PC-3 (cell line): ENCODE measurements at regions not wholly inside any gene's neighbourhood (a gene's known extent, or its start where the extent isn't known, plus 50 kb on each side); places are given as distances from the start of the nearest gene placed in this dataset.
"Not testable (repeated sequence)": the region's sequence is repeated elsewhere in the genome, so short reads cannot be mapped to it uniquely, and the experiment has no call there.

Source experiments
- ATAC-seq: fragments of 200-7000 bp; cut with Tn5 transposase; 2 replicates; pipeline ENCODE4 v1.9.1; 2020; ENCODE audit warnings: mild to moderate bottlenecking, moderate library complexity
- BruUV-seq: library from RNA; stranded (reverse); fragments of 400-500 nt; replicated peaks from 2 replicates; lab custom pipeline; 2021; lab: Mats Ljungman, UMichigan
- CTCF ChIA-PET: fragments of 300-600 bp; sonication (Branson Sonifier 250); formaldehyde crosslinking; loops from one replicate; lab custom pipeline; 2022; ENCODE audit warnings: antibody characterized with exemption; lab: Charles Lee
- POLR2A ChIA-PET: fragments of 300-600 bp; sonication (Branson Sonifier 250); formaldehyde crosslinking; loops from one replicate; lab custom pipeline; 2022; ENCODE audit warnings: antibody characterized with exemption; ENCODE audit not compliant: unreplicated experiment; lab: Charles Lee
- DNase-seq: peaks from one replicate; pipeline ENCODE4 v3.0.0-alpha.2; 2015
- H2AFZ ChIP-seq: fragments of 300-600 bp; sonication (generic); 2 replicates; pipeline ENCODE4 v1.6.0; 2016; ENCODE audit warnings: antibody characterized with exemption, low read length
- H3F3A ChIP-seq: fragments of 300-600 bp; sonication (generic); one replicate; pipeline ENCODE4 v1.6.0; 2017; ENCODE audit warnings: antibody characterized with exemption, low read length, control low read depth, mild to moderate bottlenecking; ENCODE audit not compliant: unreplicated experiment
- H3K27ac ChIP-seq: fragments of 300-600 bp; sonication (generic); 2 replicates; pipeline ENCODE4 v1.5.1; 2016; ENCODE audit warnings: mild to moderate bottlenecking, low read length
- H3K27me3 ChIP-seq: fragments of 300-600 bp; sonication (generic); 2 replicates; pipeline ENCODE4 v1.6.1; 2016; ENCODE audit warnings: low read length, mixed read lengths
- H3K36me3 ChIP-seq: fragments of 300-600 bp; sonication (generic); 2 replicates; pipeline ENCODE4 v1.6.1; 2016; ENCODE audit warnings: low read depth, mixed run types, low read length, mixed read lengths
- H3K4me1 ChIP-seq: fragments of 300-600 bp; sonication (generic); 2 replicates; pipeline ENCODE4 v1.5.1; 2016; ENCODE audit warnings: low read length; ENCODE audit not compliant: insufficient read depth
- H3K4me2 ChIP-seq: fragments of 300-600 bp; sonication (generic); 2 replicates; pipeline ENCODE4 v1.6.0; 2016; ENCODE audit warnings: low read length
- H3K4me3 ChIP-seq: fragments of 300-600 bp; sonication (generic); 2 replicates; pipeline ENCODE4 v1.5.1; 2016; ENCODE audit warnings: mild to moderate bottlenecking, low read length, mixed read lengths
- H3K79me2 ChIP-seq: fragments of 300-600 bp; sonication (generic); 2 replicates; pipeline ENCODE4 v1.6.1; 2017; ENCODE audit warnings: low read length, mixed read lengths
- H3K9ac ChIP-seq: fragments of 300-600 bp; sonication (generic); 2 replicates; pipeline ENCODE4 v1.6.0; 2016; ENCODE audit warnings: mild to moderate bottlenecking, low read length
- H3K9me2 ChIP-seq: fragments of 300-600 bp; sonication (generic); replicated peaks from 2 replicates; pipeline ENCODE4 v1.6.1; 2016; ENCODE audit warnings: mixed run types, low read length, mixed read lengths
- H3K9me3 ChIP-seq: fragments of 300-600 bp; sonication (generic); 2 replicates; pipeline ENCODE4 v1.6.1; 2016; ENCODE audit warnings: low read length, mixed read lengths
- H4K20me1 ChIP-seq: fragments of 300-600 bp; sonication (generic); 2 replicates; pipeline ENCODE4 v1.6.1; 2016; ENCODE audit warnings: low read length, mixed read lengths
- CTCF ChIP-seq: fragments of 300-600 bp; sonication (generic); conservative IDR thresholded peaks from 2 replicates; pipeline ENCODE4 v1.5.1; 2017; ENCODE audit warnings: antibody characterized with exemption, low read depth, mild to moderate bottlenecking, low read length
- EZH2 ChIP-seq: fragments of 300-600 bp; sonication (generic); IDR thresholded peaks from one replicate; pipeline ENCODE4 v1.6.1; 2017; ENCODE audit warnings: antibody characterized with exemption, mild to moderate bottlenecking, low read length; ENCODE audit not compliant: unreplicated experiment
- EZH2phosphoT487 ChIP-seq: fragments of 300-600 bp; sonication (generic); IDR thresholded peaks from 2 replicates; pipeline ENCODE4 v1.6.1; 2018; ENCODE audit warnings: mild to moderate bottlenecking, antibody characterized with exemption, low read length, borderline replicate concordance
- intact Hi-C: fragments of 100-400 bp; cut with micrococcal nuclease; formaldehyde crosslinking; loops from 2 replicates; pipeline ENCODE4 v1.9.0; 2023

- DNase-seq (no peak), ATAC-seq (no peak)
- Histone ChIP-seq H3K27ac (no peak overlapping the region), H3K36me3 (no peaks in the 10 kb centered on the region), H3K4me3 (no peak overlapping the region), H3K4me2 (no peak overlapping the region), H3K9ac (no peak overlapping the region), H2AFZ (no peak overlapping the region), H3F3A (no peaks in the 10 kb centered on the region), H4K20me1 (no peaks in the 10 kb centered on the region), H3K4me1 (peaks cover 12% of the 10 kb centered on the region), H3K79me2 (no peaks in the 10 kb centered on the region), H3K9me2 (no peaks in the 10 kb centered on the region), H3K27me3 (no peaks in the 10 kb centered on the region), H3K9me3 (no peaks in the 10 kb centered on the region)
- BruUV-seq: no TSS peak
- TF ChIP-seq EZH2phosphoT487 (no peak), CTCF (no peak), EZH2 (no peak)
- intact Hi-C loops: no loop called here
- POLR2A ChIA-PET: no interaction called here
- CTCF ChIA-PET: interaction anchor here (0.6 kb wide), 1 partner anchor 476 kb away, joined by 3 read pairs; no protein-coding TSS in a partner anchor
These were observed 88.4 kb upstream of the SGK1 start for GRCh38 chr6:134406311-134406710.

- H4K20me1 ChIP-seq: no peaks in the 10 kb centered on the region
- no peaks in the 10 kb centered on the region for H3K27me3 ChIP-seq
- ATAC-seq (no peak), DNase-seq (no peak)
- H3K27ac ChIP-seq: no peak overlapping the region
- H3K9ac ChIP-seq: no peak overlapping the region
- H3K79me2 ChIP-seq: no peaks in the 10 kb centered on the region
- no peaks in the 10 kb centered on the region for H3F3A ChIP-seq
- no peak overlapping the region for H2AFZ ChIP-seq
- intact Hi-C loops: no loop called here
- peaks cover 18% of the 10 kb centered on the region for H3K4me1 ChIP-seq
- POLR2A ChIA-PET: interaction anchor here (0.7 kb wide), 1 partner anchor 9 kb away, joined by 3 read pairs; no protein-coding TSS in a partner anchor
- H3K9me3 ChIP-seq: no peaks in the 10 kb centered on the region
- no peaks in the 10 kb centered on the region for H3K9me2 ChIP-seq
- CTCF ChIA-PET: no interaction called here
- no peak overlapping the region for H3K4me3 ChIP-seq
- TF ChIP-seq EZH2 (no peak), CTCF (no peak), EZH2phosphoT487 (no peak)
- no peaks in the 10 kb centered on the region for H3K36me3 ChIP-seq
- BruUV-seq: no TSS peak
- no peak overlapping the region for H3K4me2 ChIP-seq
These were observed 87.6 kb upstream of the SGK1 start for GRCh38 chr6:134405386-134406087.

GRCh38 chr6:134403312-134403711 lies 85.4 kb upstream of the SGK1 start:
- H3K36me3 ChIP-seq, H2AFZ ChIP-seq, H3K4me3 ChIP-seq, DNase-seq, H4K20me1 ChIP-seq, H3F3A ChIP-seq, intact Hi-C loops, POLR2A ChIA-PET, CTCF ChIA-PET, H3K27ac ChIP-seq, BruUV-seq, H3K27me3 ChIP-seq, H3K9me3 ChIP-seq, H3K9ac ChIP-seq, ATAC-seq, H3K79me2 ChIP-seq, H3K4me2 ChIP-seq, H3K9me2 ChIP-seq: not testable (repeated sequence)
- H3K4me1 ChIP-seq: peaks cover 34% of the 10 kb centered on the region
